Tibial artery (tissue), 4 donors: ENCODE measurements at regions not wholly inside any gene's neighbourhood (a gene's known extent, or its start where the extent isn't known, plus 50 kb on each side); places are given as distances from the start of the nearest gene placed in this dataset.

Source experiments
- DNase-seq, 2 donors: peaks; one replicate each; pipeline ENCODE4 v3.0.0-alpha.2; 2019
- H3K27ac ChIP-seq, 2 donors: fragments of 200-600 bp; sonication (generic) in 1 of 2; 1 replicate in 1 of 2; 2 replicates in 1 of 2; pipeline ENCODE4 v1.5.1; 2018 to 2019; ENCODE audit warnings: mild to moderate bottlenecking in 1 of 2
- H3K27me3 ChIP-seq, 2 donors: fragments of 200-600 bp; sonication (generic) in 1 of 2; one replicate each; pipeline versions ENCODE4 v1.5.1 to v1.6.0; 2016 to 2019
- H3K36me3 ChIP-seq, 3 donors: fragments of 200-600 bp; sonication (generic) in 2 of 3; one replicate each; pipeline ENCODE4 v1.5.1; 2016 to 2019; ENCODE audit warnings: mild to moderate bottlenecking in 2 of 3
- H3K4me1 ChIP-seq, 4 donors: fragments of 200-600 bp; sonication (generic) in 2 of 4; 1 replicate in 3 of 4; 2 replicates in 1 of 4; pipeline ENCODE4 v1.5.1; 2016 to 2019
- H3K4me3 ChIP-seq, 2 donors: fragments of 200-600 bp; sonication (generic) in 1 of 2; 1 replicate in 1 of 2; 2 replicates in 1 of 2; pipeline ENCODE4 v1.5.1; 2018 to 2019; ENCODE audit warnings: mild to moderate bottlenecking in 2 of 2
- H3K9me3 ChIP-seq, 3 donors: fragments of 200-600 bp; sonication (generic) in 1 of 3; one replicate each; pipeline ENCODE4 v1.5.1; 2016 to 2019
- intact Hi-C: fragments of 100-400 bp; cut with DNase I; formaldehyde crosslinking; loops from one replicate; pipeline ENCODE4 v1.15.0; 2023; ENCODE audit warnings: low total_unique reads
- TF ChIP-seq, protein P1 (sequence below), 2 experiments: fragments of 200-600 bp in 1 of 2; fragments of 450-650 bp in 1 of 2; IDR thresholded peaks; one replicate each; pipeline ENCODE4 v1.5.1; 2017 to 2019; ENCODE audit warnings: antibody characterized with exemption in 2 of 2, mild to moderate bottlenecking in 1 of 2, moderate library complexity in 1 of 2

DNA sequence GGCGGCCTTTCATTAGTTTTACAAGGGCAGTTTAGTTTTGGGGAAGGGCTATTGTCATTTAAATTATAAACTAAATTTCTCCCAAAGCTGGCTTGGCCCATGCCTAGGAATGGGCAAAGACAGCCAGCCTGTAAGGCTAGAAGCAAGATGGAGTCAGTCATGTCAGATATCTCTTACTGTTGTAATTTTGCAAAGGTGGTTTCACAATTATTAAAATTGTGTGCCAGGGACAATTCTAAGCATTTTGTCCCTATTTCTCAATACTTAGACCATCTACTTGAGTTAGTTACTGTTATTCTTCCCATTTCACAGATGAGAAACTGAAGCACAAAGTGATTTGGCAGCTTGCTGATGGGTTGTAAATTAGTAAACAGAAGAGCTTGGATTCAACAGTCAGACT lies 467.7 kb upstream of the GOT2 start:
- no peaks in the 10 kb centered on the region for H3K27me3 ChIP-seq
- TF ChIP-seq, protein P1, sequence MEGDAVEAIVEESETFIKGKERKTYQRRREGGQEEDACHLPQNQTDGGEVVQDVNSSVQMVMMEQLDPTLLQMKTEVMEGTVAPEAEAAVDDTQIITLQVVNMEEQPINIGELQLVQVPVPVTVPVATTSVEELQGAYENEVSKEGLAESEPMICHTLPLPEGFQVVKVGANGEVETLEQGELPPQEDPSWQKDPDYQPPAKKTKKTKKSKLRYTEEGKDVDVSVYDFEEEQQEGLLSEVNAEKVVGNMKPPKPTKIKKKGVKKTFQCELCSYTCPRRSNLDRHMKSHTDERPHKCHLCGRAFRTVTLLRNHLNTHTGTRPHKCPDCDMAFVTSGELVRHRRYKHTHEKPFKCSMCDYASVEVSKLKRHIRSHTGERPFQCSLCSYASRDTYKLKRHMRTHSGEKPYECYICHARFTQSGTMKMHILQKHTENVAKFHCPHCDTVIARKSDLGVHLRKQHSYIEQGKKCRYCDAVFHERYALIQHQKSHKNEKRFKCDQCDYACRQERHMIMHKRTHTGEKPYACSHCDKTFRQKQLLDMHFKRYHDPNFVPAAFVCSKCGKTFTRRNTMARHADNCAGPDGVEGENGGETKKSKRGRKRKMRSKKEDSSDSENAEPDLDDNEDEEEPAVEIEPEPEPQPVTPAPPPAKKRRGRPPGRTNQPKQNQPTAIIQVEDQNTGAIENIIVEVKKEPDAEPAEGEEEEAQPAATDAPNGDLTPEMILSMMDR (IDR thresholded peaks at IDR 0.05) = no peak
- DNase-seq = no peak
- H3K36me3 ChIP-seq = no peaks in the 10 kb centered on the region
- no peak overlapping the region for H3K4me3 ChIP-seq
- H3K27ac ChIP-seq = no peak overlapping the region
- intact Hi-C loops = no loop called here
- no peaks in the 10 kb centered on the region for H3K4me1 ChIP-seq
- no peaks in the 10 kb centered on the region for H3K9me3 ChIP-seq

DNA sequence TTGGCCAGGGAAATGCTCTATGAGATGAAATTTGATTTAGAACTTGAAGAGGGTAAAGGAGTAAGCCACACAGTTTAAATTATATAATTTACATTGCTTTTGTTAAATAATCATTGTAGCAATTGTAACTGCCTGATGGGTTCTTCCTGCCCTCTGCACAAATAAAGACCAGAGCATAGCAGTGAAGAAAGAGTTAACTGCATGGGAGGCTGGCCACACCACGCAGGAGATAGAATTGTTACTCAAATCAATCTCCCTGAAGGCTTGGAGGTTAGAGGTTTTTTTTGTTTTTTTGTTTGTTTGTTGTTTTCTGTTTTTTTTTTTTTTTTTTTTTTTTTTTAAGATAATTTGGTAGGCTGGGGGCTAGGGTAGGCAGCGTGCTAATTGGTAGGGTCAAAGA lies 467.0 kb upstream of the GOT2 start:
- intact Hi-C loops = no loop called here

DNA sequence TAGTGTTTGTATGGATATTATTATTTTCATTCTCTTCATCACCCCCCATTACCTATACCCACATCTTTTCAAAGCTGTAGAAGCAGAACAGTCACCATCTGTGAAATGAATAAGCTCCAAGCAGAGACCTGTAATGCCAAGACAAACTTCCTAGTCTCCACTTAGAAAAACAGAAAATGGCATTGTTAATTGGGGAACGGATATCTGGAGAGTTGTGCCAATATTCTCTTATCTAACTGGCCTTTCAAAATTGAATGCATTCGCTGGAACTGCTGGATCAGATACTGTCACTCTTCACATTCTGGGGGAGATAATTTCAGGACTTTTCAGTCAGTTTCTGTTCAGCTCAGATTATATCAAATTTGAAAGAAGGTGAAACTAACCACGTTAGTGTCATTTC lies 464.4 kb upstream of the GOT2 start:
- Histone ChIP-seq H3K4me3 (no peak overlapping the region), H3K36me3 (no peaks in the 10 kb centered on the region), H3K27me3 (no peaks in the 10 kb centered on the region), H3K4me1 (no peaks in the 10 kb centered on the region), H3K9me3 (no peaks in the 10 kb centered on the region), H3K27ac (no peak overlapping the region)
- no peak for DNase-seq
- intact Hi-C loops = no loop called here
- TF ChIP-seq, protein P1 (IDR thresholded peaks at IDR 0.05) = no peak

More for the DNA sequence above, 467.0 kb upstream of the GOT2 start:
- DNase-seq = no peak
- H3K4me1 ChIP-seq = no peaks in the 10 kb centered on the region
- H3K36me3 ChIP-seq = no peaks in the 10 kb centered on the region
- H3K27me3 ChIP-seq = no peaks in the 10 kb centered on the region
- H3K9me3 ChIP-seq = no peaks in the 10 kb centered on the region
- no peak overlapping the region for H3K27ac ChIP-seq
- TF ChIP-seq, protein P1 (IDR thresholded peaks at IDR 0.05) = no peak
- no peak overlapping the region for H3K4me3 ChIP-seq

DNA sequence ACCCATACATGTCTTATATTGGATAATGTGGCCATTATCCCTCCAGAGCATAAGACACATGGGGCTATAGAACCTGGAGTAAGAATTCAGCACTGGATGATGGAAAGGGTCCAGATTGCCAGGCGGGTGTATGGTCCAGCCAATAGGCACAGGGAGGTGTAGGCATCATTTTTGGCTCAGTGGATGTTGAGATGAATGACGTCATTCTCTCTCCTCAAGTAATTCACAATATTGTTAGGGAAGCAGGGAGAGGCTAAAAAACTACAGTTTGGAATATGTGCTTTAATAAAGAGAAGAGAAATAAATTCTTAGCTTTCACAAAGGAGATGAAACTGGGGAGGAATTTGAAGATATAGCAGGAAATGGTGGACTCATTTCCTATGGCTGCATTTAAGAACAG lies 461.1 kb upstream of the GOT2 start:
- no peak for DNase-seq
- Histone ChIP-seq H3K4me1 (no peaks in the 10 kb centered on the region), H3K27ac (no peak overlapping the region), H3K9me3 (no peaks in the 10 kb centered on the region), H3K4me3 (no peak overlapping the region), H3K27me3 (no peaks in the 10 kb centered on the region), H3K36me3 (no peaks in the 10 kb centered on the region)
- TF ChIP-seq, protein P1 (IDR thresholded peaks at IDR 0.05) = no peak
- intact Hi-C loops = no loop called here

DNA sequence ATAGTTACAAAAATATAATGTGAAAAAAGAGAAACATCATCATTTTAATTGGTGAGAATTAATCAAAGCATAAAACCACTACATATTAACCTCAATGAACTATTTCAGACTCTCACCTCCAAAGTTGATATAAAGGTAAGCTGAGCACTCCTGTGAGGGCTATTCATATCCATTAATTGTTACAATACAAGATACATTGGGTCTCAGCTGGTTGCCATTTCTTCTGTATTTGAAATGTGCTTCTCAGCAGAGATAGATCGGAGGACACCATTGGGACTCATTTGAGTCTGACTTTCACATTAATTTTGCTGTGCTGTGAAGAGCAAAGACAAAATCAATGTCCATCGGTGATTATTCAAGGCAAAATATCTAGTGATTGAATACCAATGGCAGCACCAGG lies 459.5 kb upstream of the GOT2 start:
- intact Hi-C loops = no loop called here
- DNase-seq = no peak
- Histone ChIP-seq H3K9me3 (no peaks in the 10 kb centered on the region), H3K27ac (no peak overlapping the region), H3K4me1 (no peaks in the 10 kb centered on the region), H3K36me3 (no peaks in the 10 kb centered on the region), H3K27me3 (no peaks in the 10 kb centered on the region), H3K4me3 (no peak overlapping the region)
- TF ChIP-seq, protein P1 (IDR thresholded peaks at IDR 0.05) = no peak

DNA sequence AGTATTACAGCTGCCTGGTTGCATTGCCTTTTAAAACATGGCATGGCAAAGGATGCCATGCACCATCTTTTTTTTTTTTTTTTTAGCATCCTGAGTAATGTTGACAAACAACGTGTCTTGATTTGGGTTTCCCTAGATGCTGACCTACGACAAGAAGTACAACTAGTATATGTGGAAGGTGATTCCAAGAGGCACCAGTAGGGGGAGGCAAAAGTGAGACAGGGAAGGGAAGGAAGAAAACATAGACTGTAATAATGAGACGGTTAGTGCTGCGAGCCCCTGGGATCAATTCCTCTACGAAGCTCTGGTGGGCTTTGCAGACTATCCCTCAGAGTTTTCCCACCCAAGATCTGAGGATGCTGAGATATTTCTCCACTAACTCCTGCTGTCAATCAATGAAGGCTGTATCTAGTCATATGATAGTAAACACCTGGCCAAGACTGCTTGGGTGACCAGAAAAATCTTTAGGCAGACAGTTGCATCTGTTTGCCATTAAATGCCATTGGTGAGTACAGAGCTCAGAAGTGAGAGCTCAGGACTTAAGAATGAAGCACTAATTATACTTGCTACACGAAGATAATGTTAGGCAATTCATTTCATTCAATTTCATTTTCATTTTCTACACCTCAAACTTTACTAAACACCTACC lies 458.6 kb upstream of the GOT2 start:
- H3K27me3 ChIP-seq = no peaks in the 10 kb centered on the region
- no peak for DNase-seq
- no peaks in the 10 kb centered on the region for H3K36me3 ChIP-seq
- intact Hi-C loops = no loop called here
- no peak overlapping the region for H3K27ac ChIP-seq
- H3K4me3 ChIP-seq = no peak overlapping the region
- TF ChIP-seq, protein P1 (IDR thresholded peaks at IDR 0.05) = peak in 1 of 2 experiments; percentile 6
- H3K9me3 ChIP-seq = no peaks in the 10 kb centered on the region
- no peaks in the 10 kb centered on the region for H3K4me1 ChIP-seq
